ENCODE measurements at regions not wholly inside any gene's neighbourhood (a gene's known extent, or its start where the extent isn't known, plus 50 kb on each side); places are given as distances from the start of the nearest gene placed in this dataset.

DNA sequence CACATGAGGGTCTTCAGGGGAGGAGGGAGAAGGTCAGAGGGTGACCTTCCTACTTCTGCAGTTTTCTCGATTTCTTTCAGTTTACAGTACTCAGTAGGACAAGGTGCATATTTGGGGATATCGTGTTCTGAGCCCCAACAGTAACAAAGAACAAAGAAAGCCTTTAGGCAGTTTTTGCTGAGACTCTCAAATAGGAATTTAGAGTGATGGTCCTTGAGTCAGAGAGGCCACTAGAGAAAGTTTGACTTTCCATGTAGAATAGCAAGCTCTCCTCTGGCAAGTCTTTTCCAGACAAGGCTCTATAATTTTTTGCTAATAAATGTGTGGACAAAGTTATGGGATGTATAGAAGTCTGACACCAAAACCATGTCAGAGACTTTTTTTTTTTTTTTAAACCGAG, 194.6 kb downstream of the TM9SF2 start:
- BruUV-seq (replicated peaks) = no TSS peak
- Histone ChIP-seq H3K79me2 (ENCODE audit: low read depth) (no peaks in the 10 kb centered on the region), H3K27ac (no peak overlapping the region), H3K4me1 (replicated peaks; ENCODE audit: insufficient read depth) (no peaks in the 10 kb centered on the region), H3K4me2 (no peak overlapping the region), H2AFZ (no peak overlapping the region), H3K9me2 (ENCODE audit: insufficient read depth) (no peaks in the 10 kb centered on the region), H3K9me3 (ENCODE audit: insufficient read depth, low read depth) (no peaks in the 10 kb centered on the region), H4K20me1 (ENCODE audit: insufficient read depth) (no peaks in the 10 kb centered on the region), H3F3A (ENCODE audit: insufficient read depth, low read depth) (no peaks in the 10 kb centered on the region; the same call in 1 of the 2 replicates), H3K36me3 (ENCODE audit: low read depth) (no peaks in the 10 kb centered on the region), H3K27me3 (ENCODE audit: insufficient read depth, low read depth) (no peaks in the 10 kb centered on the region), H3K4me3 (no peak overlapping the region)
- DNase-seq = no peak
- POLR2A ChIA-PET (ENCODE audit: unreplicated experiment) = no interaction called here
- TF ChIP-seq, protein P1, sequence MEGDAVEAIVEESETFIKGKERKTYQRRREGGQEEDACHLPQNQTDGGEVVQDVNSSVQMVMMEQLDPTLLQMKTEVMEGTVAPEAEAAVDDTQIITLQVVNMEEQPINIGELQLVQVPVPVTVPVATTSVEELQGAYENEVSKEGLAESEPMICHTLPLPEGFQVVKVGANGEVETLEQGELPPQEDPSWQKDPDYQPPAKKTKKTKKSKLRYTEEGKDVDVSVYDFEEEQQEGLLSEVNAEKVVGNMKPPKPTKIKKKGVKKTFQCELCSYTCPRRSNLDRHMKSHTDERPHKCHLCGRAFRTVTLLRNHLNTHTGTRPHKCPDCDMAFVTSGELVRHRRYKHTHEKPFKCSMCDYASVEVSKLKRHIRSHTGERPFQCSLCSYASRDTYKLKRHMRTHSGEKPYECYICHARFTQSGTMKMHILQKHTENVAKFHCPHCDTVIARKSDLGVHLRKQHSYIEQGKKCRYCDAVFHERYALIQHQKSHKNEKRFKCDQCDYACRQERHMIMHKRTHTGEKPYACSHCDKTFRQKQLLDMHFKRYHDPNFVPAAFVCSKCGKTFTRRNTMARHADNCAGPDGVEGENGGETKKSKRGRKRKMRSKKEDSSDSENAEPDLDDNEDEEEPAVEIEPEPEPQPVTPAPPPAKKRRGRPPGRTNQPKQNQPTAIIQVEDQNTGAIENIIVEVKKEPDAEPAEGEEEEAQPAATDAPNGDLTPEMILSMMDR (conservative IDR thresholded peaks at IDR 0.05) = no peak
- no peak for TF ChIP-seq EZH2 (IDR thresholded peaks at IDR 0.05; ENCODE audit: low read depth)
- CTCF ChIA-PET = no interaction called here
- intact Hi-C loops (cut with micrococcal nuclease; ENCODE audit: unreplicated experiment) = no loop called here

DNA sequence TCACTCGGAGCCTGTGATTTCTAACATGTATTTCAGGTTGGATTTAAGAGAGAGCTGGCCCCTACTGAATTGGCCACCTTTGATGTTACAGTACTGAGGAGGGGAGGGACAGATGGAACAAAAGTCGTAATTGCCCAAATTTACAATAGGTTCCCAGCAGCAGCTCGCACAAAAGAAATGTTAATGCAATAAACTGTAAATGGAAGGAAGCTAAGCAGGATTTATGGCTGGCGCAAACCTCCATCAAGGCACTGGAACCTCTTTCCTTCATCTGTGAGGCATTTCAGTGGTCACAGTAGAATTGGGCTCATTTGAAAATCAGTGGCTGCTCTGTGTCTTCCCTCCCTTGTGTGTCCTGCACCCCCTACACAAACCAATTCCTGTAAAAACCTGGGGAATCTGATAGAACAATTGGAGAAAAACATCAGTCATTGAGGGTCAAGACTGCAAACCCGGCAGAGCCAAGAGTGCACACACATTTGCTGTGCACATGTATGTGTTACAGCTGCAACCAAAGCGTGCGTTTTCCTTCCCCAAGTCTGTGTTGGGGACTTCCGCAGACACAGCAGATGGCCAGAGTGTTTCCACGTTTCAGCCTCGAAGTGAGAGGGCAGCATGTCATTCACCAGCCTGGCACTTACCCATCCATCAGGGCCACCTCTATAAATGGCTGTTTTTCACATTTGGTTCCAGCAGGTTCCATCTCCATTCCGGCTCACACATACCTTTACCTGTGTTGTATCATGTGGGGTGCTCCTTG, 192.8 kb downstream of the TM9SF2 start:
- H3K27ac ChIP-seq = no peak overlapping the region
- BruUV-seq (replicated peaks) = no TSS peak
- no peak for TF ChIP-seq EZH2 (IDR thresholded peaks at IDR 0.05; ENCODE audit: low read depth)
- TF ChIP-seq, protein P1 (conservative IDR thresholded peaks at IDR 0.05) = no peak
- no peaks in the 10 kb centered on the region; the same call in 1 of the 2 replicates for H3F3A ChIP-seq (ENCODE audit: insufficient read depth, low read depth)
- H3K9me3 ChIP-seq (ENCODE audit: insufficient read depth, low read depth) = no peaks in the 10 kb centered on the region
- H4K20me1 ChIP-seq (ENCODE audit: insufficient read depth) = no peaks in the 10 kb centered on the region
- H3K4me2 ChIP-seq = no peak overlapping the region
- H3K27me3 ChIP-seq (ENCODE audit: insufficient read depth, low read depth) = no peaks in the 10 kb centered on the region
- H3K4me3 ChIP-seq = no peak overlapping the region
- H3K9me2 ChIP-seq (ENCODE audit: insufficient read depth) = no peaks in the 10 kb centered on the region
- no peak overlapping the region for H2AFZ ChIP-seq
- intact Hi-C loops (cut with micrococcal nuclease; ENCODE audit: unreplicated experiment) = no loop called here
- H3K36me3 ChIP-seq (ENCODE audit: low read depth) = no peaks in the 10 kb centered on the region
- no peaks in the 10 kb centered on the region for H3K79me2 ChIP-seq (ENCODE audit: low read depth)
- ChIA-PET CTCF (no interaction called here), POLR2A (ENCODE audit: unreplicated experiment) (no interaction called here)
- no peaks in the 10 kb centered on the region for H3K4me1 ChIP-seq (replicated peaks; ENCODE audit: insufficient read depth)
- no peak for DNase-seq

DNA sequence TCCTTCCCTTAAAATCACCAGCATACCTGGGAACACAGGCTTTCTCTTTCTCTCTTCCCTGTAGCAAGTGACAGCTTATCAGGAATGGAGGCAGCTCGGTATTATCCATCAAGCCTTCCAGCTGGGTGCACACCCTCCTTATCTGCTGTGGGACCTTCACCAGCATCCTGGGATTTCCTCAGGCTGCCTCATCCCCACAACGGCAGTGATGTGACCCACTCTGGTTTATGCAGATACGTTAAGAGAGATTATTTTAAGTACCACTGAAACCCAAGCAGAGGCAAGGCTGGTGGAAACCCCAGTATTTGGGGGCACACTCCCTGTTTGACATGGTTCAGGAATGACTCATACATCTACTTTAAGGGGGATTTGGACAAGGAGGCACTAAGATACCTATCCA, 192.1 kb downstream of the TM9SF2 start:
- H3K36me3 ChIP-seq (ENCODE audit: low read depth) = no peaks in the 10 kb centered on the region
- no peaks in the 10 kb centered on the region for H3K9me2 ChIP-seq (ENCODE audit: insufficient read depth)
- TF ChIP-seq, protein P1 (conservative IDR thresholded peaks at IDR 0.05) = no peak
- no peak for TF ChIP-seq EZH2 (IDR thresholded peaks at IDR 0.05; ENCODE audit: low read depth)
- no peak overlapping the region for H2AFZ ChIP-seq
- no peak overlapping the region for H3K4me3 ChIP-seq
- ChIA-PET POLR2A (ENCODE audit: unreplicated experiment) (no interaction called here), CTCF (no interaction called here)
- H3K27ac ChIP-seq = no peak overlapping the region
- intact Hi-C loops (cut with micrococcal nuclease; ENCODE audit: unreplicated experiment) = no loop called here
- H3K4me1 ChIP-seq (replicated peaks; ENCODE audit: insufficient read depth) = no peaks in the 10 kb centered on the region
- no peaks in the 10 kb centered on the region for H3K79me2 ChIP-seq (ENCODE audit: low read depth)
- no peaks in the 10 kb centered on the region; the same call in 1 of the 2 replicates for H3F3A ChIP-seq (ENCODE audit: insufficient read depth, low read depth)
- no TSS peak for BruUV-seq (replicated peaks)
- H3K4me2 ChIP-seq = no peak overlapping the region
- no peaks in the 10 kb centered on the region for H4K20me1 ChIP-seq (ENCODE audit: insufficient read depth)
- no peaks in the 10 kb centered on the region for H3K9me3 ChIP-seq (ENCODE audit: insufficient read depth, low read depth)
- no peaks in the 10 kb centered on the region for H3K27me3 ChIP-seq (ENCODE audit: insufficient read depth, low read depth)
- DNase-seq = no peak
